Activated CD8-positive, alpha-beta memory T cell treated with anti-CD3 and anti-CD28 coated beads for 36 hours (primary cell): ENCODE measurements at regions not wholly inside any gene's neighbourhood (a gene's known extent, or its start where the extent isn't known, plus 50 kb on each side); places are given as distances from the start of the nearest gene placed in this dataset.

Experiments used
- CTCF ChIA-PET: fragments of 350-600 bp; sonication (Branson Sonifier 250); formaldehyde crosslinking; loops from one replicate; lab custom pipeline; 2021; ENCODE audit warnings: antibody characterized with exemption; lab: Charles Lee
- POLR2A ChIA-PET: fragments of 350-600 bp; sonication (Branson Sonifier 250); formaldehyde crosslinking; loops from one replicate; lab custom pipeline; 2021; ENCODE audit warnings: antibody characterized with exemption; lab: Charles Lee

GRCh38 chr4:45650545-45650944 is 473.3 kb downstream of the GABRG1 start:
- ChIA-PET POLR2A (no interaction called here), CTCF (no interaction called here)

- CTCF ChIA-PET, result no interaction called here
Observed at GRCh38 chr4:45648846-45649245, 475.0 kb downstream of the GABRG1 start.

GRCh38 chr4:45647823-45648222 is 476.0 kb downstream of the GABRG1 start:
- CTCF ChIA-PET, result no interaction called here
- POLR2A ChIA-PET, result no interaction called here

More at GRCh38 chr4:45648846-45649245, 475.0 kb downstream of the GABRG1 start:
- POLR2A ChIA-PET, result no interaction called here

GRCh38 chr4:45646885-45647590 is 476.8 kb downstream of the GABRG1 start:
- CTCF ChIA-PET, result no interaction called here
- POLR2A ChIA-PET, result no interaction called here

GRCh38 chr4:45640281-45640680 is 483.6 kb downstream of the GABRG1 start:
- ChIA-PET CTCF (no interaction called here), POLR2A (no interaction called here)

- ChIA-PET CTCF (no interaction called here), POLR2A (no interaction called here)
Observed at GRCh38 chr4:45638641-45639040, 485.2 kb downstream of the GABRG1 start.

- ChIA-PET POLR2A (no interaction called here), CTCF (no interaction called here)
Observed at GRCh38 chr4:45636175-45636574, 487.7 kb downstream of the GABRG1 start.

GRCh38 chr4:45629717-45630116 is 494.1 kb downstream of the GABRG1 start:
- CTCF ChIA-PET, result no interaction called here
- POLR2A ChIA-PET, result no interaction called here

- ChIA-PET CTCF (no interaction called here), POLR2A (no interaction called here)
Observed at GRCh38 chr4:45621971-45622370, 501.9 kb downstream of the GABRG1 start.

- POLR2A ChIA-PET, result no interaction called here
Observed at GRCh38 chr4:45620808-45621207, 503.0 kb downstream of the GABRG1 start.

GRCh38 chr4:45596379-45597101 is 527.3 kb downstream of the GABRG1 start:
- CTCF ChIA-PET, result no interaction called here
- POLR2A ChIA-PET, result no interaction called here

More at GRCh38 chr4:45620808-45621207, 503.0 kb downstream of the GABRG1 start:
- CTCF ChIA-PET, result no interaction called here

GRCh38 chr4:45580334-45580733 is 543.5 kb downstream of the GABRG1 start:
- POLR2A ChIA-PET, result no interaction called here
- CTCF ChIA-PET, result no interaction called here

GRCh38 chr4:45578874-45579273 is 545.0 kb downstream of the GABRG1 start:
- POLR2A ChIA-PET, result no interaction called here

GRCh38 chr4:45576275-45576674 is 547.6 kb downstream of the GABRG1 start:
- POLR2A ChIA-PET, result no interaction called here

More at GRCh38 chr4:45578874-45579273, 545.0 kb downstream of the GABRG1 start:
- CTCF ChIA-PET, result no interaction called here

GRCh38 chr4:45569619-45570018 is 554.2 kb downstream of the GABRG1 start:
- POLR2A ChIA-PET, result no interaction called here

More at GRCh38 chr4:45576275-45576674, 547.6 kb downstream of the GABRG1 start:
- CTCF ChIA-PET, result no interaction called here

GRCh38 chr4:45568694-45569093 is 555.2 kb downstream of the GABRG1 start:
- ChIA-PET POLR2A (no interaction called here), CTCF (no interaction called here)

More at GRCh38 chr4:45569619-45570018, 554.2 kb downstream of the GABRG1 start:
- CTCF ChIA-PET, result no interaction called here

- POLR2A ChIA-PET, result no interaction called here
- CTCF ChIA-PET, result no interaction called here
Observed at GRCh38 chr4:45566896-45567603, 556.8 kb downstream of the GABRG1 start.

GRCh38 chr4:45554423-45554822 is 569.4 kb downstream of the GABRG1 start:
- ChIA-PET POLR2A (no interaction called here), CTCF (no interaction called here)

GRCh38 chr4:45550766-45551366 is 573.0 kb downstream of the GABRG1 start:
- POLR2A ChIA-PET, result no interaction called here
- CTCF ChIA-PET, result interaction anchor here (0.8 kb wide), 1 partner anchor 8 kb away, joined by 3 read pairs; no protein-coding TSS in a partner anchor
